22Rv1 (cell line): ENCODE measurements at regions not wholly inside any gene's neighbourhood (a gene's known extent, or its start where the extent isn't known, plus 50 kb on each side); places are given as distances from the start of the nearest gene placed in this dataset.

Source experiments
- ZFX ChIP-seq: fragments of 450-650 bp; IDR thresholded peaks from 2 replicates; pipeline ENCODE4 v1.6.1; 2017; ENCODE audit warnings: antibody characterized with exemption, borderline replicate concordance
- TF ChIP-seq, protein P1 (sequence below): fragments of 450-650 bp; IDR thresholded peaks from 2 replicates; pipeline ENCODE4 v1.5.1; 2017; ENCODE audit warnings: mild to moderate bottlenecking

DNA sequence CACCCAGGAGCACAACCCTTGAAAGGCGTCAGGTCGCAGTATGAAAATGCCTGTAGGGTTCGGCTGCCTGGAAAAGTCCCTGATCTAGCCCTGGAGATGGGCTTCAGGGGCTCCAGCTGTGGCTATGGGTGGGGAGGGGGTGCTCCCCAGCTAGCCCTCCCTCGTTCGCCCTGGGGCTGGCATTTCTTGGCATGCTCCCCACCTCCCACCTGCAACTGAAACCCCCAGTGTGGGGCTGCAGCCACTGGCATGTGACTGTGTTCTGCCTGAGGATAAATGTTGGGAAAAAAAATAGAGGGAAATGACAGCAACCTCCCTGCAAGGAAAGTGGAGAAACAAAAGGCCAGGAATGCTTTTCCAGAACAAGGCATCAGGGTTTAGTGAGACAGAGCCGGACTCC lies 109.2 kb downstream of the COPS8 start:
- TF ChIP-seq, protein P1, sequence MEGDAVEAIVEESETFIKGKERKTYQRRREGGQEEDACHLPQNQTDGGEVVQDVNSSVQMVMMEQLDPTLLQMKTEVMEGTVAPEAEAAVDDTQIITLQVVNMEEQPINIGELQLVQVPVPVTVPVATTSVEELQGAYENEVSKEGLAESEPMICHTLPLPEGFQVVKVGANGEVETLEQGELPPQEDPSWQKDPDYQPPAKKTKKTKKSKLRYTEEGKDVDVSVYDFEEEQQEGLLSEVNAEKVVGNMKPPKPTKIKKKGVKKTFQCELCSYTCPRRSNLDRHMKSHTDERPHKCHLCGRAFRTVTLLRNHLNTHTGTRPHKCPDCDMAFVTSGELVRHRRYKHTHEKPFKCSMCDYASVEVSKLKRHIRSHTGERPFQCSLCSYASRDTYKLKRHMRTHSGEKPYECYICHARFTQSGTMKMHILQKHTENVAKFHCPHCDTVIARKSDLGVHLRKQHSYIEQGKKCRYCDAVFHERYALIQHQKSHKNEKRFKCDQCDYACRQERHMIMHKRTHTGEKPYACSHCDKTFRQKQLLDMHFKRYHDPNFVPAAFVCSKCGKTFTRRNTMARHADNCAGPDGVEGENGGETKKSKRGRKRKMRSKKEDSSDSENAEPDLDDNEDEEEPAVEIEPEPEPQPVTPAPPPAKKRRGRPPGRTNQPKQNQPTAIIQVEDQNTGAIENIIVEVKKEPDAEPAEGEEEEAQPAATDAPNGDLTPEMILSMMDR, result no peak
- TF ChIP-seq ZFX, result no peak
